ENCODE measurements at regions not wholly inside any gene's neighbourhood (a gene's known extent, or its start where the extent isn't known, plus 50 kb on each side); places are given as distances from the start of the nearest gene placed in this dataset.
"Not testable (repeated sequence)": the region's sequence is repeated elsewhere in the genome, so short reads cannot be mapped to it uniquely, and the experiment has no call there.

- intact Hi-C loops (cut with micrococcal nuclease) = no loop called here
- H3K4me1 ChIP-seq (ENCODE audit: control insufficient read depth in 2 of 2, insufficient read depth in 2 of 2, low read length in 2 of 2) = no peaks in the 10 kb centered on the region
- ATAC-seq = no peak
- H3K9me3 ChIP-seq (ENCODE audit: control insufficient read depth in 2 of 3, low read length in 3 of 3) = no peaks in the 10 kb centered on the region
- Mint-ChIP-seq H3K36me3 (no peaks in the 10 kb centered on the region), H3K4me3 (no peak overlapping the region), H3K27ac (no peak overlapping the region), H3K4me1 (no peaks in the 10 kb centered on the region), H3K9me3 (no peaks in the 10 kb centered on the region), H3K27me3 (peaks cover 0 to 16% (median 0%) of the 10 kb centered on the region in 5 donors)
- H3K27me3 ChIP-seq (ENCODE audit: control insufficient read depth in 2 of 2, insufficient read depth in 2 of 2, low read length in 2 of 2) = no peaks in the 10 kb centered on the region
- no peak overlapping the region for H3K4me3 ChIP-seq (ENCODE audit: low read length)
- POLR2A ChIA-PET = no interaction called here
- H3K27ac ChIP-seq (ENCODE audit: low read depth, low read length) = no peak overlapping the region
- CTCF ChIA-PET = no interaction called here
- DNase-seq = no peak
- no peaks in the 10 kb centered on the region for H3K36me3 ChIP-seq (ENCODE audit: control insufficient read depth in 2 of 3, insufficient read depth in 3 of 3, low read length in 3 of 3)
These were observed 106.6 kb downstream of the NPY start for GRCh38 chr7:24390376-24391157.

GRCh38 chr7:24392774-24393173, 108.8 kb downstream of the NPY start:
- Histone ChIP-seq H3K27me3 (ENCODE audit: control insufficient read depth in 2 of 2, insufficient read depth in 2 of 2, low read length in 2 of 2) (no peaks in the 10 kb centered on the region), H3K4me3 (ENCODE audit: low read length) (no peak overlapping the region), H3K9me3 (ENCODE audit: control insufficient read depth in 2 of 3, low read length in 3 of 3) (no peaks in the 10 kb centered on the region), H3K4me1 (ENCODE audit: control insufficient read depth in 2 of 2, insufficient read depth in 2 of 2, low read length in 2 of 2) (no peaks in the 10 kb centered on the region), H3K27ac (ENCODE audit: low read depth, low read length) (no peak overlapping the region), H3K36me3 (ENCODE audit: control insufficient read depth in 2 of 3, insufficient read depth in 3 of 3, low read length in 3 of 3) (no peaks in the 10 kb centered on the region)
- DNase-seq = no peak
- Mint-ChIP-seq H3K9me3 (no peaks in the 10 kb centered on the region), H3K4me3 (no peak overlapping the region), H3K27ac (no peak overlapping the region), H3K36me3 (no peaks in the 10 kb centered on the region), H3K27me3 (peaks cover 0 to 17% (median 0%) of the 10 kb centered on the region in 5 donors), H3K4me1 (peaks cover 0 to 3% (median 0%) of the 10 kb centered on the region in 7 donors)
- no peak for ATAC-seq
- intact Hi-C loops (cut with micrococcal nuclease) = no loop called here
- CTCF ChIA-PET = no interaction called here
- POLR2A ChIA-PET = no interaction called here

GRCh38 chr7:24395512-24395911, 111.5 kb downstream of the NPY start:
- Mint-ChIP-seq H3K36me3 (no peaks in the 10 kb centered on the region), H3K27me3 (peaks cover 0 to 17% (median 0%) of the 10 kb centered on the region in 5 donors), H3K4me1 (peaks cover 0 to 3% (median 0%) of the 10 kb centered on the region in 7 donors), H3K9me3 (no peaks in the 10 kb centered on the region), H3K4me3 (no peak overlapping the region), H3K27ac (no peak overlapping the region)
- DNase-seq = no peak
- Histone ChIP-seq H3K27me3 (ENCODE audit: control insufficient read depth in 2 of 2, insufficient read depth in 2 of 2, low read length in 2 of 2) (no peaks in the 10 kb centered on the region), H3K9me3 (ENCODE audit: control insufficient read depth in 2 of 3, low read length in 3 of 3) (no peaks in the 10 kb centered on the region), H3K27ac (ENCODE audit: low read depth, low read length) (no peak overlapping the region), H3K4me3 (ENCODE audit: low read length) (no peak overlapping the region), H3K36me3 (ENCODE audit: control insufficient read depth in 2 of 3, insufficient read depth in 3 of 3, low read length in 3 of 3) (no peaks in the 10 kb centered on the region), H3K4me1 (ENCODE audit: control insufficient read depth in 2 of 2, insufficient read depth in 2 of 2, low read length in 2 of 2) (no peaks in the 10 kb centered on the region)
- ChIA-PET POLR2A (no interaction called here), CTCF (no interaction called here)
- ATAC-seq = no peak
- intact Hi-C loops (cut with micrococcal nuclease) = no loop called here

- POLR2A ChIA-PET; H3K27me3 ChIP-seq (ENCODE audit: control insufficient read depth in 2 of 2, insufficient read depth in 2 of 2, low read length in 2 of 2); DNase-seq; H3K36me3 Mint-ChIP-seq; H3K4me1 ChIP-seq (ENCODE audit: control insufficient read depth in 2 of 2, insufficient read depth in 2 of 2, low read length in 2 of 2); H3K4me1 Mint-ChIP-seq; H3K9me3 Mint-ChIP-seq; intact Hi-C loops (cut with micrococcal nuclease); H3K4me3 ChIP-seq (ENCODE audit: low read length); CTCF ChIA-PET; H3K9me3 ChIP-seq (ENCODE audit: control insufficient read depth in 2 of 3, low read length in 3 of 3); H3K27ac ChIP-seq (ENCODE audit: low read depth, low read length); ATAC-seq; H3K36me3 ChIP-seq (ENCODE audit: control insufficient read depth in 2 of 3, insufficient read depth in 3 of 3, low read length in 3 of 3); H3K27ac Mint-ChIP-seq; H3K4me3 Mint-ChIP-seq: not testable (repeated sequence)
- H3K27me3 Mint-ChIP-seq = peaks cover 0 to 17% (median 0%) of the 10 kb centered on the region in 5 donors
These were observed 112.4 kb downstream of the NPY start for GRCh38 chr7:24396387-24396786.

GRCh38 chr7:24401628-24402593, 117.9 kb downstream of the NPY start:
- no peak overlapping the region for H3K4me3 ChIP-seq (ENCODE audit: low read length)
- no peaks in the 10 kb centered on the region for H3K36me3 ChIP-seq (ENCODE audit: control insufficient read depth in 2 of 3, insufficient read depth in 3 of 3, low read length in 3 of 3)
- H3K9me3 Mint-ChIP-seq = no peaks in the 10 kb centered on the region
- ChIA-PET POLR2A (no interaction called here), CTCF (interaction anchor here (1.0 kb wide), 1 partner anchor 186 kb away, joined by 5 read pairs; no protein-coding TSS in a partner anchor)
- H3K4me1 ChIP-seq (ENCODE audit: control insufficient read depth in 2 of 2, insufficient read depth in 2 of 2, low read length in 2 of 2) = peaks cover 0 to 3% of the 10 kb centered on the region in 2 donors
- no peaks in the 10 kb centered on the region for H3K27me3 ChIP-seq (ENCODE audit: control insufficient read depth in 2 of 2, insufficient read depth in 2 of 2, low read length in 2 of 2)
- H3K9me3 ChIP-seq (ENCODE audit: control insufficient read depth in 2 of 3, low read length in 3 of 3) = no peaks in the 10 kb centered on the region
- no peak overlapping the region for H3K27ac ChIP-seq (ENCODE audit: low read depth, low read length)
- H3K4me1 Mint-ChIP-seq = peaks cover 0 to 12% (median 10%) of the 10 kb centered on the region in 7 donors
- peak overlapping the region in 2 of 10 donors; percentile 25 to 41 for H3K4me3 Mint-ChIP-seq
- peak in 5 of 9 donors; percentile 20 to 35 (median 27) for DNase-seq
- ATAC-seq = no peak
- H3K36me3 Mint-ChIP-seq = no peaks in the 10 kb centered on the region
- H3K27me3 Mint-ChIP-seq = peaks cover 0 to 11% (median 0%) of the 10 kb centered on the region in 5 donors
- intact Hi-C loops (cut with micrococcal nuclease) = loop anchor here (1.0 to 10.0 kb wide), 3 partner anchors 186 to 827 kb away; no protein-coding TSS in a partner anchor
- H3K27ac Mint-ChIP-seq = no peak overlapping the region

GRCh38 chr7:24402655-24403054, 118.7 kb downstream of the NPY start:
- H3K9me3 ChIP-seq (ENCODE audit: control insufficient read depth in 2 of 3, low read length in 3 of 3) = no peaks in the 10 kb centered on the region
- no peaks in the 10 kb centered on the region for H3K9me3 Mint-ChIP-seq
- H3K4me1 Mint-ChIP-seq = peaks cover 0 to 12% (median 10%) of the 10 kb centered on the region in 7 donors
- DNase-seq (no peak), ATAC-seq (no peak)
- H3K4me3 Mint-ChIP-seq = no peak overlapping the region
- POLR2A ChIA-PET = no interaction called here
- no peaks in the 10 kb centered on the region for H3K27me3 ChIP-seq (ENCODE audit: control insufficient read depth in 2 of 2, insufficient read depth in 2 of 2, low read length in 2 of 2)
- no peak overlapping the region for H3K27ac ChIP-seq (ENCODE audit: low read depth, low read length)
- no peaks in the 10 kb centered on the region for H3K36me3 Mint-ChIP-seq
- intact Hi-C loops (cut with micrococcal nuclease) = loop anchor here (1.0 to 10.0 kb wide), 3 partner anchors 186 to 828 kb away; no protein-coding TSS in a partner anchor
- CTCF ChIA-PET = interaction anchor here (1.0 kb wide), 1 partner anchor 185 kb away, joined by 5 read pairs; no protein-coding TSS in a partner anchor
- peaks cover 0 to 7% (median 0%) of the 10 kb centered on the region in 5 donors for H3K27me3 Mint-ChIP-seq
- H3K4me1 ChIP-seq (ENCODE audit: control insufficient read depth in 2 of 2, insufficient read depth in 2 of 2, low read length in 2 of 2) = peaks cover 0 to 3% of the 10 kb centered on the region in 2 donors
- no peaks in the 10 kb centered on the region for H3K36me3 ChIP-seq (ENCODE audit: control insufficient read depth in 2 of 3, insufficient read depth in 3 of 3, low read length in 3 of 3)
- H3K27ac Mint-ChIP-seq = no peak overlapping the region
- H3K4me3 ChIP-seq (ENCODE audit: low read length) = no peak overlapping the region

Data from naive thymus-derived CD4-positive, alpha-beta T cell (primary cell).